ENCODE measurements at regions not wholly inside any gene's neighbourhood (a gene's known extent, or its start where the extent isn't known, plus 50 kb on each side); places are given as distances from the start of the nearest gene placed in this dataset.

GRCh38 chr4:136855886-136856285 lies 676.4 kb downstream of the PCDH18 start:
- DNase-seq, result no peak

GRCh38 chr4:136850446-136850845 lies 681.8 kb downstream of the PCDH18 start:
- DNase-seq, result no peak

GRCh38 chr4:136847881-136848621 lies 684.2 kb downstream of the PCDH18 start:
- no peak for DNase-seq

- no peak for DNase-seq
Observed at GRCh38 chr4:136841526-136841925, 690.8 kb downstream of the PCDH18 start.

GRCh38 chr4:136838607-136839006 lies 693.7 kb downstream of the PCDH18 start:
- DNase-seq, result no peak

- DNase-seq, result no peak
Observed at GRCh38 chr4:136831553-136831952, 700.7 kb downstream of the PCDH18 start.

GRCh38 chr4:136829280-136829679 lies 703.0 kb downstream of the PCDH18 start:
- peak in 1 of 3 donors; percentile 5 for DNase-seq

GRCh38 chr4:136823020-136823419 lies 709.3 kb downstream of the PCDH18 start:
- DNase-seq, result no peak

GRCh38 chr4:136818811-136819330 lies 713.4 kb downstream of the PCDH18 start:
- no peak for DNase-seq

- DNase-seq, result no peak
Observed at GRCh38 chr4:136812100-136812880, 720.0 kb downstream of the PCDH18 start.

- DNase-seq, result no peak
Observed at GRCh38 chr4:136811496-136812077, 720.7 kb downstream of the PCDH18 start.

- no peak for DNase-seq
Observed at GRCh38 chr4:136810626-136811025, 721.7 kb downstream of the PCDH18 start.

- DNase-seq, result no peak
Observed at GRCh38 chr4:136806844-136807243, 725.5 kb downstream of the PCDH18 start.

- no peak for DNase-seq
Observed at GRCh38 chr4:136805617-136806016, 726.7 kb downstream of the PCDH18 start.

GRCh38 chr4:136803433-136803832 lies 728.9 kb downstream of the PCDH18 start:
- no peak for DNase-seq

- no peak for DNase-seq
Observed at GRCh38 chr4:136800248-136800647, 732.0 kb downstream of the PCDH18 start.

- no peak for DNase-seq
Observed at GRCh38 chr4:136796953-136797352, 735.3 kb downstream of the PCDH18 start.

- no peak for DNase-seq
Observed at GRCh38 chr4:136793848-136794247, 738.4 kb downstream of the PCDH18 start.

- no peak for DNase-seq
Observed at GRCh38 chr4:136784326-136784725, 748.0 kb downstream of the PCDH18 start.

- no peak for DNase-seq
Observed at GRCh38 chr4:136769717-136770116, 762.6 kb downstream of the PCDH18 start.

GRCh38 chr4:136768925-136769275 lies 763.4 kb downstream of the PCDH18 start:
- no peak for DNase-seq

GRCh38 chr4:136768213-136768924 lies 763.9 kb downstream of the PCDH18 start:
- DNase-seq, result no peak

All from muscle of back (tissue), 3 donors.